ENCODE measurements at regions not wholly inside any gene's neighbourhood (a gene's known extent, or its start where the extent isn't known, plus 50 kb on each side); places are given as distances from the start of the nearest gene placed in this dataset.
A peak's percentile ranks its signal among the peaks of the same experiment; 100 is the strongest.
"Not testable (repeated sequence)": the region's sequence is repeated elsewhere in the genome, so short reads cannot be mapped to it uniquely, and the experiment has no call there.

GRCh38 chr16:26508946-26509345 is 557.8 kb upstream of the C16orf82 start:
- DNase-seq = not testable (repeated sequence)

- DNase-seq = no peak
Measured at GRCh38 chr16:26510924-26511323, 555.8 kb upstream of the C16orf82 start.

GRCh38 chr16:26511463-26511862 is 555.3 kb upstream of the C16orf82 start:
- no peak for DNase-seq

GRCh38 chr16:26521626-26522025 is 545.1 kb upstream of the C16orf82 start:
- DNase-seq = no peak

GRCh38 chr16:26524281-26524680 is 542.4 kb upstream of the C16orf82 start:
- DNase-seq = no peak

GRCh38 chr16:26524846-26525245 is 541.9 kb upstream of the C16orf82 start:
- DNase-seq = no peak

DNA sequence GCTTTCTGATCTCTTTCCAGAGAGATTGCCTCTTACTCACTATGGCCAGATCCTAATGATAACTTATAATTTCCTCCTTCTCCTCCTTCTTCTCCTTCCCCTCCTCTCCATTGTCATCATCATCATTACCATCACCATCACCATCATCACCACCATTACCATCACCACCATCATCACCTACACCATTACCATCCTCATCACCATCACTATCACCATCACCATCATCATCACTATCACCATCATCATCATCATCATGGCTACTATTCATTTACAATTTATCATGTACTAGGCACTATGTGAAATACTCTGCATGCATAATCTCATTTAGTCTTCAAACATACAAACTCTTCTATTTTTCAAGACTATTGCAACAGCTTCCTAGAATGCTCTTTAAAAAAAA is 540.9 kb upstream of the C16orf82 start:
- DNase-seq = no peak

DNA sequence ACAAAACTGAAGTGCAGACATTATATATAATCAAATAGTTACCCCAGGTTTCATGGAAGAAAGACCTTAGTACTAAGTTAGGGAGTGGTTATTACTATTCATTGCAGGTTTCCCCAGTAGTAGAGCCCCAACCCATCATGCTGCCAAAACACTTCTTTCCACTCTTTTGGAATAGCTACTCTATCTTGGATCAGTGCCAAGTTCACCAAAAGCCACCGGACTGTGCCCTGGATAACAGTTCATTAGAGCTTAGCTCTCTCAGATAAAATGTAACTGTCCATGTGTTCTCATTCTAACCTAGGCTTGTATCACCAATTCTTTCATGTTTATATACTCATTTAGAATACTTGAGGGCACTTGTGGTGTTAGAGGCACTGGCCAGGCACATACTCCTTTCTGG is 540.1 kb upstream of the C16orf82 start:
- DNase-seq = no peak

GRCh38 chr16:26530584-26531289 is 536.0 kb upstream of the C16orf82 start:
- DNase-seq = no peak

- no peak for DNase-seq
Measured at GRCh38 chr16:26531290-26531730, 535.4 kb upstream of the C16orf82 start.

DNA sequence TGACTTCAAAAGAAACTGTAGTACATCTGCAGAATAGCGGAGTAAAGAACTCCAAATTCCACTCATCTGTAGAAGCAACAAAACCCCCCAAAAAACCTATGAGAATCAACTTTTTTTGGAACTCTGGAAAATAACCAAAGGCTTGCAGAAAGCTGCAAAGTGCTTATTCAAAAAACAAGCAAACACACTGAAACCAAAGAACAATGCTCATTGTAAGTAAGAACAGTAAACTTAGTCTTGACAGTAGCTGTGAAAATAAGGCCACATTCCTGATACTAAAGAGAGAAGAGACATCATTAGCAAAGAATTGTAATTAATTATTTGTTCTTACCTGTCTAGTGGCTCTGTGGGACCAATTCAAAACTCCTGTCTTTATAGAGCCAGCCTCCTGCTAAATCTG is 534.3 kb upstream of the C16orf82 start:
- no peak for DNase-seq

GRCh38 chr16:26542198-26542597 is 524.5 kb upstream of the C16orf82 start:
- DNase-seq = no peak

GRCh38 chr16:26546573-26546972 is 520.2 kb upstream of the C16orf82 start:
- DNase-seq = no peak

DNA sequence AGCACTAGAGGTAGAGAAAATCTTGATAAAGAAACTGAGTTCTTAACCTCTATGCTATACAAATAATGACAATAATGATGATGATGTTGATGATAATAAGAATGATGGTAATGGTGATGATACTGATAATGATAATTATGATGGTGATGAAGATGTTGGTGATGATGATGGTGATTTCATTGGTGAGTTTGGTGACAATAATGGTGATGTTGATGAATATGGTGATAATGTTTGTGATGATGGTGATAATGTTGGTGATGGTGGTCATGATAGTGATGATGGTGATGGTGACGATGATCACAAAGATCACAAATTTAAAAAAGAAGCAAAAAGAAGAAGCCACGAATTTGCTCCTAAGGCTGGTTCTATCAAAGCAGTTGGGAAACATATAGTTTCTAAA is 519.0 kb upstream of the C16orf82 start:
- DNase-seq = no peak

DNA sequence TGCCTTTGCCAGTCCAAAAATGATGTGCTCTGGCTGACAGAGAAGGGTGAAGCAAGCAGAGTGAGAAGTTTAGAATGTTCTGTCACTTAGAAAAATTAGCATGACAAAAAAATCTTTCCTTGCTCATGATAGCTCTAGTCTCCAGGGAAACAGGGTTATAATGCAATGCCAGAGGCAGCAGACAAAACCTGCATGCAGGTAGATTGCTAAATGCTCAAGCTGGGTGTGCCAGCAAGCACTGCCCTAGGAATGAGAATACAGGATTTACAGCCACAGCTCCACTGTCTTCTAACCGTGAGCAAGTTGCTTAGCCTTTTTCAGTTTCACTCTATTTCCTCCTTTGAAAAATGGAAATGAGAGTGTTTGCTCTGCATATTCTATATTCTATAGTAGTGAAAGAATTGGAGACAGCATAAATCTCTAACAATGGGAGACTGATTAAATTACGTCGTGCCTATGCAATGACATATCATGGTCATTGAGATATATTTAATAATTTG is 516.6 kb upstream of the C16orf82 start:
- no peak for DNase-seq

GRCh38 chr16:26554030-26554429 is 512.7 kb upstream of the C16orf82 start:
- no peak for DNase-seq

- no peak for DNase-seq
Measured at GRCh38 chr16:26561303-26561702, 505.4 kb upstream of the C16orf82 start.

GRCh38 chr16:26563018-26563417 is 503.7 kb upstream of the C16orf82 start:
- DNase-seq = no peak

GRCh38 chr16:26567356-26567755 is 499.4 kb upstream of the C16orf82 start:
- no peak for DNase-seq

GRCh38 chr16:26569793-26570192 is 496.9 kb upstream of the C16orf82 start:
- peak; percentile 14 for DNase-seq

- DNase-seq = no peak
Measured at GRCh38 chr16:26578748-26579147, 488.0 kb upstream of the C16orf82 start.

DNA sequence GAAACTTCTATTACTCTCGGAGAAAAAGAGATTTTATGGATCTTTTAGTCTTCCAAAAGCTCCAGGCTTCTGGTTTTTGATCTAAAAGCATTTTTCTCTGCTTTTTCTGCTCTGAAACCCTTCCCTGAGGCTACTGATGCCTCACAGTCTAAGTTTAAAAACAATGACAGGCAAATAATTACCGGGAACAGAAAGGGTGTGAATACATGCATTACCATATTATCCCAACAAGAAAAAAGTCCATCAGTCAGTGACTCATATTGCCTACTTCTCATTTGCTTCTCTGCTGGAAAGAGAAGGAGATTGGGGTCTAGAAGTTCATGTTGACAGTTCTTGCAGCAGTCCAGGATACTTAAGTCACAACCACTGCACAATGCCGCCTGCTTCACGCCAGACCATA is 482.9 kb upstream of the C16orf82 start:
- DNase-seq = no peak

- no peak for DNase-seq
Measured at GRCh38 chr16:26593700-26594099, 473.0 kb upstream of the C16orf82 start.

DNA sequence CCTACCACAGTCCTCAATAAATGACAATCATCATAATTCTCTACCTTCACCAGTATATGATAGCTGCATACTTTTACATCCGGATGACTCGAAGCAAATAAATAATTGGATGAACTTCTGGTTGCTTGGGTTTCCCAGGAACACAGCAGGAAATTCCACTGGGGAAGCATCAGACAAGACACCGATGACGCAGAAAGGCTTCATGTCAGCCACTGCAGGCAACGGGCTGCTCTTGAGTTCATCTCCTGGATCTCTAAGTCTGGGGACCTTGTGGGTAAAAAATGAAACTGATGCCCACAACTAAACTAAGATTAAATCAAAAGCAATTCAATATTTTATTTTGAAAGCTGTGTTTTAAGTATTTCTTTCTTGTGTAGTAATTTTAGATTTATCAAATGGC is 472.1 kb upstream of the C16orf82 start:
- no peak for DNase-seq
